DOHH2 (cell line): ENCODE measurements at regions not wholly inside any gene's neighbourhood (a gene's known extent, or its start where the extent isn't known, plus 50 kb on each side); places are given as distances from the start of the nearest gene placed in this dataset.

Experiments used
- H3F3A ChIP-seq: fragments of 200-600 bp; sonication (generic), shearing (Covaris generic); 2 replicates; pipeline ENCODE4 v1.6.0; 2016; ENCODE audit warnings: antibody characterized with exemption, mild to moderate bottlenecking; ENCODE audit not compliant: control insufficient read depth, insufficient read depth
- H3K27ac ChIP-seq: fragments of 200-600 bp; sonication (generic); 2 replicates; pipeline ENCODE4 v1.5.1; 2014; ENCODE audit warnings: low read depth, mild to moderate bottlenecking, low read length, moderate library complexity
- H3K27me3 ChIP-seq: fragments of 200-600 bp; sonication (generic); 2 replicates; pipeline ENCODE4 v1.6.1; 2014; ENCODE audit warnings: mild to moderate bottlenecking, low read length, mixed read lengths; ENCODE audit not compliant: control insufficient read depth
- H3K36me3 ChIP-seq: fragments of 200-600 bp; sonication (generic); 2 replicates; pipeline ENCODE4 v1.6.1; 2014; ENCODE audit warnings: mild to moderate bottlenecking, low read length, moderate library complexity, mixed read lengths; ENCODE audit not compliant: control insufficient read depth
- H3K4me1 ChIP-seq: fragments of 200-600 bp; sonication (generic); 2 replicates; pipeline ENCODE4 v1.6.1; 2014; ENCODE audit warnings: mild to moderate bottlenecking, low read length, mixed read lengths; ENCODE audit not compliant: control insufficient read depth
- H3K4me2 ChIP-seq: fragments of 200-600 bp; sonication (generic); 2 replicates; pipeline ENCODE4 v1.6.0; 2014; ENCODE audit warnings: mild to moderate bottlenecking, low read length, moderate library complexity
- H3K4me3 ChIP-seq: fragments of 200-600 bp; sonication (generic); 2 replicates; pipeline ENCODE4 v1.5.1; 2014; ENCODE audit warnings: mild to moderate bottlenecking, low read length, mixed read lengths
- H3K79me2 ChIP-seq: fragments of 200-600 bp; sonication (generic); 2 replicates; pipeline ENCODE4 v1.6.1; 2014; ENCODE audit warnings: mild to moderate bottlenecking, low read length, mixed read lengths; ENCODE audit not compliant: control insufficient read depth
- H3K9me2 ChIP-seq: fragments of 200-600 bp; sonication (generic); replicated peaks from 2 replicates; pipeline ENCODE4 v1.6.1; 2014; ENCODE audit warnings: mild to moderate bottlenecking, low read length, mixed read lengths; ENCODE audit not compliant: control insufficient read depth
- H3K9me3 ChIP-seq: fragments of 200-600 bp; sonication (generic); 2 replicates; pipeline ENCODE4 v1.6.1; 2014; ENCODE audit warnings: antibody characterized with exemption, low read length, mixed read lengths; ENCODE audit not compliant: control insufficient read depth, insufficient read depth
- H4K20me1 ChIP-seq: fragments of 200-600 bp; sonication (generic); 2 replicates; pipeline ENCODE4 v1.6.0; 2014; ENCODE audit warnings: low read depth, mild to moderate bottlenecking, antibody characterized with exemption, low read length, moderate library complexity; ENCODE audit not compliant: control insufficient read depth, insufficient read depth
- CTCF ChIP-seq: fragments of 200-600 bp; sonication (generic); IDR thresholded peaks from one replicate; pipeline ENCODE4 v1.5.1; 2014; ENCODE audit warnings: antibody characterized with exemption, mild to moderate bottlenecking, low read depth, low read length; ENCODE audit not compliant: poor library complexity, severe bottlenecking
- EZH2phosphoT487 ChIP-seq: fragments of 200-600 bp; sonication (generic); IDR thresholded peaks from 2 replicates; pipeline ENCODE4 v1.6.1; 2017; ENCODE audit warnings: borderline replicate concordance, mild to moderate bottlenecking, antibody characterized with exemption, low read length, moderate library complexity, mixed read lengths

- TF ChIP-seq CTCF: no peak
- no peak for TF ChIP-seq EZH2phosphoT487
- no peaks in the 10 kb centered on the region for H3F3A ChIP-seq
- H3K9me2 ChIP-seq: no peaks in the 10 kb centered on the region
- no peak overlapping the region for H3K4me2 ChIP-seq
- no peak overlapping the region for H3K27ac ChIP-seq
- H3K4me1 ChIP-seq: no peaks in the 10 kb centered on the region
- no peaks in the 10 kb centered on the region for H4K20me1 ChIP-seq
- H3K4me3 ChIP-seq: no peak overlapping the region
- H3K79me2 ChIP-seq: no peaks in the 10 kb centered on the region
- H3K27me3 ChIP-seq: no peaks in the 10 kb centered on the region
- no peaks in the 10 kb centered on the region for H3K9me3 ChIP-seq
- no peaks in the 10 kb centered on the region for H3K36me3 ChIP-seq
Measured at GRCh38 chr4:180950377-180950776, 1292.8 kb upstream of the TENM3 start.

- Histone ChIP-seq H3K4me2 (no peak overlapping the region), H3K4me1 (no peaks in the 10 kb centered on the region), H3K9me2 (no peaks in the 10 kb centered on the region), H3K9me3 (no peaks in the 10 kb centered on the region), H3F3A (no peaks in the 10 kb centered on the region), H3K27me3 (no peaks in the 10 kb centered on the region), H3K79me2 (no peaks in the 10 kb centered on the region), H3K27ac (no peak overlapping the region), H3K4me3 (no peak overlapping the region), H3K36me3 (no peaks in the 10 kb centered on the region), H4K20me1 (no peaks in the 10 kb centered on the region)
- TF ChIP-seq CTCF: no peak
- TF ChIP-seq EZH2phosphoT487: no peak
Measured at GRCh38 chr4:180951312-180951711, 1291.9 kb upstream of the TENM3 start.

DNA sequence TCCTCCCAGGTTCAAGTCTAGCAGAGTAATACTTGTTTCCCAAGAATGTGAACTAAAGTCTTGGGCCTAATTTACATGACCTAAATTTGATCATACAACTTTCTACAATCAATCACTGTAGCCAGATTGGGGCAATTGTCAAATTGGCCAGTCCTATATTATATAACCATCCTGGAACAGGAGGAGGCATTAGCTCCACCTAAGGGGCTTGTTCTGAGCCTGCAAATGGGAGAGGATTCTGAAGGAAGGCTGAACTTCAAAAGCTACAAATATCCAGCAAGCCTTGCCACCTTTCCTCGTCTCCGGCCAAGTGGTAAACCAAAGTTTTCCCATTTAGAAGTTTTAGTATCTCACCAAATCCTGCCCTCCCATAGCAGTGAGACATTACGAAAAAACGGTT, 1289.6 kb upstream of the TENM3 start:
- no peaks in the 10 kb centered on the region for H4K20me1 ChIP-seq
- no peaks in the 10 kb centered on the region for H3F3A ChIP-seq
- no peak overlapping the region for H3K4me3 ChIP-seq
- H3K27me3 ChIP-seq: no peaks in the 10 kb centered on the region
- no peak for TF ChIP-seq CTCF
- TF ChIP-seq EZH2phosphoT487: no peak
- no peaks in the 10 kb centered on the region for H3K9me2 ChIP-seq
- no peak overlapping the region for H3K27ac ChIP-seq
- H3K9me3 ChIP-seq: no peaks in the 10 kb centered on the region
- H3K4me1 ChIP-seq: no peaks in the 10 kb centered on the region
- no peaks in the 10 kb centered on the region for H3K36me3 ChIP-seq
- H3K4me2 ChIP-seq: no peak overlapping the region
- no peaks in the 10 kb centered on the region for H3K79me2 ChIP-seq
